Fibroblast of skin of right quadriceps (primary cell): ENCODE measurements at regions not wholly inside any gene's neighbourhood (a gene's known extent, or its start where the extent isn't known, plus 50 kb on each side); places are given as distances from the start of the nearest gene placed in this dataset.

Experiments used
- DNase-seq: peaks from one replicate; pipeline ENCODE4 v3.0.0-alpha.2; 2013

GRCh38 chr5:52734557-52734956 is 53.2 kb upstream of the ITGA1 start:
- DNase-seq, result no peak

GRCh38 chr5:52735139-52735538 is 52.6 kb upstream of the ITGA1 start:
- no peak for DNase-seq
